Hepatocyte (in vitro differentiated cells): ENCODE measurements at regions not wholly inside any gene's neighbourhood (a gene's known extent, or its start where the extent isn't known, plus 50 kb on each side); places are given as distances from the start of the nearest gene placed in this dataset.

Experiments used
- CTCF ChIP-seq: fragments of 200-600 bp; sonication (generic); IDR thresholded peaks from 2 replicates; pipeline ENCODE4 v1.5.1; 2016; ENCODE audit warnings: antibody characterized with exemption, mild to moderate bottlenecking; ENCODE audit not compliant: poor library complexity
- EZH2 ChIP-seq: fragments of 200-600 bp; sonication (generic); IDR thresholded peaks from 2 replicates; pipeline ENCODE4 v1.6.1; 2016; ENCODE audit warnings: antibody characterized with exemption, mild to moderate bottlenecking, borderline replicate concordance

DNA sequence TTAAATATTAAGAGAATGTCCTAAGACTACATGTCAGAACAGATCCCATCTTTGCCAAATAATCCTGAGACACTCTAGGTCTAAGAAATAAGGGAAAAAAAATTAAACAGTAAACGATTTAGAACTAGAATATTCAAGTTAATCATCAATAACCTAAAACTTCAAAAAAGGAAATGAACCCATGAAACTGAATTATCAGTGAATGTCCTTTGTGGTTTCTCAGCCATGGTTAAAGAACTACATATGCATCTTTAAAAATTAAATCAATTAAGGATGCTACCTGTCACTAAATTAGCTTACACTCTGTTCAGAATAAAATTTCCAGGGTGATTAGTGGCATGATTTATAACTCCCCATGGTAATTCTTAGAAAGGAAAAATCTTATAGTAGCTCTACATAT, 850.0 kb upstream of the C9orf72 start:
- no peak for TF ChIP-seq CTCF
- no peak for TF ChIP-seq EZH2
